Stimulated activated naive CD8-positive, alpha-beta T cell treated with anti-CD3 and anti-CD28 coated beads, Interleukin-15, amount 100 ng/mL, for 72 hours (primary cell): ENCODE measurements at regions not wholly inside any gene's neighbourhood (a gene's known extent, or its start where the extent isn't known, plus 50 kb on each side); places are given as distances from the start of the nearest gene placed in this dataset.

Experiments
- ATAC-seq: fragments of 150-1000 bp; cut with Tn5 transposase; 2 replicates; pipeline ENCODE4 v1.10.0; 2021; ENCODE audit warnings: mild to moderate bottlenecking, moderate library complexity
- DNase-seq, 2 donors: peaks; one replicate each; pipeline ENCODE4 v3.0.0; 2021 to 2022
- H3K27ac Mint-ChIP-seq, 2 donors: one replicate each; pipeline ENCODE4 v1.8.0; 2022; ENCODE audit warnings: mild to moderate bottlenecking in 2 of 2, mixed read lengths in 2 of 2, moderate library complexity in 2 of 2
- H3K27me3 Mint-ChIP-seq: one replicate; pipeline ENCODE4 v1.8.0; 2022; ENCODE audit warnings: mixed read lengths
- H3K4me1 Mint-ChIP-seq: one replicate; pipeline ENCODE4 v1.8.0; 2022; ENCODE audit warnings: mild to moderate bottlenecking, mixed read lengths
- H3K4me3 Mint-ChIP-seq, 2 donors: one replicate each; pipeline ENCODE4 v1.8.0; 2022; ENCODE audit warnings: mild to moderate bottlenecking in 2 of 2, mixed read lengths in 2 of 2, moderate library complexity in 1 of 2
- H3K9me3 Mint-ChIP-seq, 2 donors: one replicate each; pipeline ENCODE4 v1.8.0; 2022; ENCODE audit warnings: mixed read lengths in 2 of 2

GRCh38 chr14:86574051-86574777, 1044.3 kb downstream of the FLRT2 start:
- no peaks in the 10 kb centered on the region for H3K27me3 Mint-ChIP-seq
- H3K9me3 Mint-ChIP-seq: peaks cover 4 to 12% of the 10 kb centered on the region in 2 donors
- no peak overlapping the region for H3K4me3 Mint-ChIP-seq
- no peak for DNase-seq
- H3K27ac Mint-ChIP-seq: no peak overlapping the region
- H3K4me1 Mint-ChIP-seq: no peaks in the 10 kb centered on the region
- ATAC-seq: no peak

- Mint-ChIP-seq H3K9me3 (peaks cover 4 to 12% of the 10 kb centered on the region in 2 donors), H3K4me3 (no peak overlapping the region), H3K4me1 (no peaks in the 10 kb centered on the region), H3K27me3 (no peaks in the 10 kb centered on the region), H3K27ac (no peak overlapping the region)
- no peak for DNase-seq
- ATAC-seq: no peak
These were observed 1040.4 kb downstream of the FLRT2 start for GRCh38 chr14:86570371-86570770.

- Mint-ChIP-seq H3K4me1 (no peaks in the 10 kb centered on the region), H3K9me3 (peaks cover 6 to 8% of the 10 kb centered on the region in 2 donors), H3K27me3 (no peaks in the 10 kb centered on the region), H3K27ac (no peak overlapping the region), H3K4me3 (no peak overlapping the region)
- ATAC-seq (no peak), DNase-seq (no peak)
These were observed 1013.6 kb downstream of the FLRT2 start for GRCh38 chr14:86543521-86543920.

- no peak for ATAC-seq
- H3K9me3 Mint-ChIP-seq: peaks cover 6 to 8% of the 10 kb centered on the region in 2 donors
- no peak for DNase-seq
- H3K4me1 Mint-ChIP-seq: no peaks in the 10 kb centered on the region
- no peak overlapping the region for H3K4me3 Mint-ChIP-seq
- no peak overlapping the region for H3K27ac Mint-ChIP-seq
- H3K27me3 Mint-ChIP-seq: no peaks in the 10 kb centered on the region
These were observed 1012.0 kb downstream of the FLRT2 start for GRCh38 chr14:86541972-86542371.

- ATAC-seq (no peak), DNase-seq (no peak)
- no peak overlapping the region for H3K4me3 Mint-ChIP-seq
- H3K27ac Mint-ChIP-seq: no peak overlapping the region
- peaks cover 5% of the 10 kb centered on the region in 2 donors for H3K9me3 Mint-ChIP-seq
- H3K27me3 Mint-ChIP-seq: no peaks in the 10 kb centered on the region
- H3K4me1 Mint-ChIP-seq: no peaks in the 10 kb centered on the region
These were observed 1010.8 kb downstream of the FLRT2 start for GRCh38 chr14:86540636-86541247.

GRCh38 chr14:86539361-86540070, 1009.6 kb downstream of the FLRT2 start:
- no peak overlapping the region for H3K4me3 Mint-ChIP-seq
- no peaks in the 10 kb centered on the region for H3K9me3 Mint-ChIP-seq
- no peak overlapping the region for H3K27ac Mint-ChIP-seq
- H3K27me3 Mint-ChIP-seq: no peaks in the 10 kb centered on the region
- DNase-seq (no peak), ATAC-seq (no peak)
- no peaks in the 10 kb centered on the region for H3K4me1 Mint-ChIP-seq

- no peak for DNase-seq
- no peak overlapping the region for H3K27ac Mint-ChIP-seq
- no peak for ATAC-seq
- H3K27me3 Mint-ChIP-seq: no peaks in the 10 kb centered on the region
- H3K4me3 Mint-ChIP-seq: no peak overlapping the region
- peaks cover 0 to 6% of the 10 kb centered on the region in 2 donors for H3K9me3 Mint-ChIP-seq
- H3K4me1 Mint-ChIP-seq: no peaks in the 10 kb centered on the region
These were observed 1003.9 kb downstream of the FLRT2 start for GRCh38 chr14:86533834-86534233.

GRCh38 chr14:86532219-86532618, 1002.3 kb downstream of the FLRT2 start:
- no peaks in the 10 kb centered on the region for H3K27me3 Mint-ChIP-seq
- no peak overlapping the region for H3K4me3 Mint-ChIP-seq
- DNase-seq (no peak), ATAC-seq (no peak)
- peaks cover 0 to 6% of the 10 kb centered on the region in 2 donors for H3K9me3 Mint-ChIP-seq
- H3K4me1 Mint-ChIP-seq: no peaks in the 10 kb centered on the region
- no peak overlapping the region for H3K27ac Mint-ChIP-seq

- Mint-ChIP-seq H3K27me3 (no peaks in the 10 kb centered on the region), H3K4me1 (no peaks in the 10 kb centered on the region), H3K4me3 (no peak overlapping the region), H3K9me3 (peaks cover 0 to 6% of the 10 kb centered on the region in 2 donors), H3K27ac (no peak overlapping the region)
- no peak for DNase-seq
- no peak for ATAC-seq
These were observed 1000.5 kb downstream of the FLRT2 start for GRCh38 chr14:86530457-86530856.

GRCh38 chr14:86527312-86527711, 997.4 kb downstream of the FLRT2 start:
- DNase-seq: no peak
- Mint-ChIP-seq H3K27me3 (no peaks in the 10 kb centered on the region), H3K4me1 (no peaks in the 10 kb centered on the region), H3K4me3 (no peak overlapping the region), H3K27ac (no peak overlapping the region), H3K9me3 (peaks cover 0 to 6% of the 10 kb centered on the region in 2 donors)
- ATAC-seq: no peak

- no peaks in the 10 kb centered on the region for H3K4me1 Mint-ChIP-seq
These were observed 995.7 kb downstream of the FLRT2 start for GRCh38 chr14:86525673-86526072.

GRCh38 chr14:86521843-86522242, 991.9 kb downstream of the FLRT2 start:
- no peak for DNase-seq
- H3K27me3 Mint-ChIP-seq: no peaks in the 10 kb centered on the region
- H3K9me3 Mint-ChIP-seq: no peaks in the 10 kb centered on the region
- H3K4me1 Mint-ChIP-seq: no peaks in the 10 kb centered on the region
- no peak for ATAC-seq
- no peak overlapping the region for H3K27ac Mint-ChIP-seq
- H3K4me3 Mint-ChIP-seq: no peak overlapping the region

More at GRCh38 chr14:86525673-86526072, 995.7 kb downstream of the FLRT2 start:
- DNase-seq (no peak), ATAC-seq (no peak)
- Mint-ChIP-seq H3K27ac (no peak overlapping the region), H3K9me3 (no peaks in the 10 kb centered on the region), H3K4me3 (no peak overlapping the region), H3K27me3 (no peaks in the 10 kb centered on the region)

GRCh38 chr14:86521031-86521730, 991.2 kb downstream of the FLRT2 start:
- H3K27me3 Mint-ChIP-seq: no peaks in the 10 kb centered on the region
- H3K9me3 Mint-ChIP-seq: peaks cover 0 to 2% of the 10 kb centered on the region in 2 donors
- H3K4me3 Mint-ChIP-seq: no peak overlapping the region
- no peak overlapping the region for H3K27ac Mint-ChIP-seq
- no peaks in the 10 kb centered on the region for H3K4me1 Mint-ChIP-seq
- ATAC-seq (no peak), DNase-seq (no peak)

GRCh38 chr14:86518298-86518697, 988.4 kb downstream of the FLRT2 start:
- Mint-ChIP-seq H3K27me3 (no peaks in the 10 kb centered on the region), H3K4me1 (no peaks in the 10 kb centered on the region), H3K9me3 (peaks cover 0 to 6% of the 10 kb centered on the region in 2 donors), H3K27ac (no peak overlapping the region), H3K4me3 (no peak overlapping the region)
- ATAC-seq: no peak
- DNase-seq: no peak

- no peak overlapping the region for H3K4me3 Mint-ChIP-seq
- peaks cover 0 to 6% of the 10 kb centered on the region in 2 donors for H3K9me3 Mint-ChIP-seq
- H3K27ac Mint-ChIP-seq: no peak overlapping the region
- no peaks in the 10 kb centered on the region for H3K4me1 Mint-ChIP-seq
- no peaks in the 10 kb centered on the region for H3K27me3 Mint-ChIP-seq
- DNase-seq: no peak
- ATAC-seq: no peak
These were observed 985.3 kb downstream of the FLRT2 start for GRCh38 chr14:86515195-86515594.
